Stomach (tissue), 8 donors: ENCODE measurements at regions not wholly inside any gene's neighbourhood (a gene's known extent, or its start where the extent isn't known, plus 50 kb on each side); places are given as distances from the start of the nearest gene placed in this dataset.
"Not testable (repeated sequence)": the region's sequence is repeated elsewhere in the genome, so short reads cannot be mapped to it uniquely, and the experiment has no call there.

ENCODE experiments used
- DNase-seq, 2 donors: peaks; one replicate each; pipeline versions ENCODE4 v3.0.0 to v3.0.0-alpha.2; 2013 to 2019
- H3K27ac ChIP-seq, 5 donors: fragments of 200-600 bp in 4 of 5; sonication (generic) in 4 of 5; one replicate each; pipeline ENCODE4 v1.5.1; 2013 to 2019; ENCODE audit warnings: mild to moderate bottlenecking in 1 of 5, moderate library complexity in 1 of 5
- H3K27me3 ChIP-seq, 3 donors: fragments of 200-600 bp; sonication (generic); one replicate each; pipeline ENCODE4 v1.5.1; 2017 to 2019; ENCODE audit warnings: mixed run types in 1 of 3
- H3K36me3 ChIP-seq, 4 donors: fragments of 200-600 bp; sonication (generic); 1 replicate in 3 of 4; 2 replicates in 1 of 4; pipeline ENCODE4 v1.5.1; 2016 to 2019
- H3K4me1 ChIP-seq, 4 donors: fragments of 200-600 bp; sonication (generic); one replicate each; pipeline ENCODE4 v1.5.1; 2016 to 2019
- H3K4me3 ChIP-seq, 4 donors: fragments of 200-600 bp; sonication (generic) in 3 of 4; one replicate each; pipeline ENCODE4 v1.5.1; 2016 to 2019; ENCODE audit warnings: mild to moderate bottlenecking in 1 of 4
- H3K9me3 ChIP-seq, 4 donors: fragments of 200-600 bp; sonication (generic); one replicate each; pipeline ENCODE4 v1.5.1; 2016 to 2019
- CTCF ChIP-seq, 7 experiments: fragments of 450-650 bp in 4 of 7; fragments of 200-600 bp in 3 of 7; sonication (generic) in 3 of 7; IDR thresholded peaks; one replicate each; pipeline ENCODE4 v1.5.1; 2016 to 2019; ENCODE audit warnings: antibody characterized with exemption in 7 of 7, control low read depth in 2 of 7, mild to moderate bottlenecking in 1 of 7
- EP300 ChIP-seq: sonication (generic); formaldehyde crosslinking; IDR thresholded peaks from one replicate; pipeline ENCODE4 v1.6.1; 2017; ENCODE audit warnings: antibody characterized with exemption
- POLR2A ChIP-seq, 4 donors: fragments of 450-650 bp; IDR thresholded peaks; one replicate each; pipeline ENCODE4 v1.6.1; 2016; ENCODE audit warnings: antibody characterized with exemption in 4 of 4, control low read depth in 2 of 4, mild to moderate bottlenecking in 1 of 4, moderate library complexity in 1 of 4
- POLR2AphosphoS5 ChIP-seq, 3 donors: sonication (generic); formaldehyde crosslinking; IDR thresholded peaks; one replicate each; pipeline ENCODE4 v1.6.1; 2016; ENCODE audit warnings: antibody characterized with exemption in 3 of 3
- whole genome bisulfite sequencing, 5 donors: extraction: QIAGEN DNeasy Blood & Tissue Kit in 3 of 5; methylation state at CpG; one replicate each; pipeline versions ENCODE4 v1.1.5 to v1.1.7; 2013 to 2018; 5-methylcytosine and 5-hydroxymethylcytosine counted together
- intact Hi-C: fragments of 100-400 bp; cut with DNase I; formaldehyde crosslinking; loops from one replicate; pipeline ENCODE4 v1.15.1; 2023; ENCODE audit warnings: low total_unique reads
- donor health status: healthy with polysubstance abuse.
- donor health status: Bipolar disorder and iron deficiency.
- donor health status: healthy.

DNA sequence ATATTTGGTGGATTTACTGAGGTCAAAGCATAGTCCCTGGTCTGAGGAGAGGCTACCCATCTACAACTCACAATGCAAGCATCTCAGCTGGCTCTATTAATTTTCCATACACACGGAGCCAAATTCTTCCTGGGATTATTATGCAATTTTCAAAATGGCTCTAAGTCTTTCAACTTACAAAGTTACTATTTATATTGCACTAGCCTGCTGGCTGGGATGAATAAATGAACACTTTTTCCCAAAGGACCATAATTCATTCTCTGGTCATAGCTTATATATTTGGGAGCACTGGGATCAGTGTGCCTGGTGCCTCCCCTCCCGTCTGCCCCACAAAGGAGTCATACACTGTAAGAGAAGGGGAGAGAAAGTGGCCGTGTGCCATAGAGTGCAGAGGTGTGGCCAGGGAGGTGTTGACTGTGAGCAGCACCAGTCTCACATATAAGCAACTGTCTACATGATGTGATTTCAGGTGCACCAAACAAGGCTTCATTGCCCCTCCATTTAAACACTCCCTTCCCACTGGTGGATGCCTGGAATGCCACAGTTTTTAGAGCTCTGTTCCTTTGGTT is 88.6 kb downstream of the ZNF92 start:
- no peaks in the 10 kb centered on the region for H3K36me3 ChIP-seq
- WGBS, 5 donors = 50 to 58% (median 52%) methylated on average over 3 of the region's 3 CpGs
- peaks cover 0 to 3% (median 0%) of the 10 kb centered on the region in 4 donors for H3K4me1 ChIP-seq
- no peaks in the 10 kb centered on the region for H3K27me3 ChIP-seq
- H3K27ac ChIP-seq = no peak overlapping the region
- intact Hi-C loops = no loop called here
- no peaks in the 10 kb centered on the region for H3K9me3 ChIP-seq
- DNase-seq = no peak
- no peak overlapping the region for H3K4me3 ChIP-seq
- TF ChIP-seq CTCF (IDR thresholded peaks at IDR 0.05) (no peak), EP300 (no peak), POLR2A (IDR thresholded peaks at IDR 0.05) (no peak), POLR2AphosphoS5 (IDR thresholded peaks at IDR 0.05) (no peak)

DNA sequence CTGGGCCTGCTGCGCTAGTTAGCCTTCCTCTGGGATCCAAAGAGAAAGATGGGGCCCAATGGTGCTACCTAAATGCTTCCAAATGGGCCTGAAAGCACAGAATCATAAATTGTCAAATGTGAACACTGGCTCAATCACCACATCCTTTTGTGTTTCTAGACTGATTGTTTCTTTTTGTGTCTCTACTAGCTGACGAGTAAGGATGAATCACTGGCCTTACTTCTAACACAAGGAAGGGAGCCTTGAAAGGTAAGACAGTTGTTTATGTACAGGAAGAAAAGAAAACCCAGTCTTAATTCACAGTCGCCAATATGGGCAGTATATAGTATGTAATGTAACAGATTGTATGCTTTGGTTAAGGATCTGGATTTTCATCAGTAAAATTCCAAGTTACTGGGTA is 89.5 kb downstream of the ZNF92 start:
- H3K27me3 ChIP-seq = no peaks in the 10 kb centered on the region
- TF ChIP-seq POLR2AphosphoS5 (IDR thresholded peaks at IDR 0.05) (no peak), POLR2A (IDR thresholded peaks at IDR 0.05) (no peak), EP300 (no peak), CTCF (IDR thresholded peaks at IDR 0.05) (no peak)
- no peak overlapping the region for H3K27ac ChIP-seq
- no peaks in the 10 kb centered on the region for H3K9me3 ChIP-seq
- intact Hi-C loops = no loop called here
- H3K4me1 ChIP-seq = peaks cover 0 to 3% (median 0%) of the 10 kb centered on the region in 4 donors
- DNase-seq = no peak
- H3K4me3 ChIP-seq = no peak overlapping the region
- no peaks in the 10 kb centered on the region for H3K36me3 ChIP-seq
- 70 to 91% (median 80%) methylated on average over 3 of the region's 3 CpGs for WGBS, 5 donors

- DNase-seq, H3K4me1 ChIP-seq, H3K9me3 ChIP-seq, intact Hi-C loops, H3K27me3 ChIP-seq, H3K36me3 ChIP-seq, H3K4me3 ChIP-seq, H3K27ac ChIP-seq: not testable (repeated sequence)
- WGBS, 5 donors = 80 to 88% (median 84%) methylated on average over 12 to 14 of the region's 14 CpGs
Measured at GRCh38 chr7:65469919-65470558, 96.4 kb downstream of the ZNF92 start.

- peaks cover 0 to 6% (median 0%) of the 10 kb centered on the region in 4 donors for H3K9me3 ChIP-seq
- no peaks in the 10 kb centered on the region for H3K4me1 ChIP-seq
- intact Hi-C loops = no loop called here
Measured at GRCh38 chr7:65471587-65471986, 97.9 kb downstream of the ZNF92 start.

More at GRCh38 chr7:65471587-65471986, 97.9 kb downstream of the ZNF92 start:
- Histone ChIP-seq H3K27ac (no peak overlapping the region), H3K27me3 (no peaks in the 10 kb centered on the region), H3K36me3 (no peaks in the 10 kb centered on the region), H3K4me3 (no peak overlapping the region)
- TF ChIP-seq POLR2AphosphoS5 (IDR thresholded peaks at IDR 0.05) (no peak), CTCF (IDR thresholded peaks at IDR 0.05) (no peak), POLR2A (IDR thresholded peaks at IDR 0.05) (no peak), EP300 (no peak)
- DNase-seq = no peak
- 43 to 79% (median 62%) methylated on average over 4 of the region's 4 CpGs for WGBS, 5 donors
